ENCODE measurements at regions not wholly inside any gene's neighbourhood (a gene's known extent, or its start where the extent isn't known, plus 50 kb on each side); places are given as distances from the start of the nearest gene placed in this dataset.

- no peak for DNase-seq
- Histone ChIP-seq H3K4me2 (ENCODE audit: low read length) (no peak overlapping the region), H2BK5ac (ENCODE audit: low read length) (no peak overlapping the region), H3K9ac (ENCODE audit: low read length) (no peak overlapping the region), H4K5ac (ENCODE audit: low read length) (no peak overlapping the region), H4K8ac (ENCODE audit: low read depth, low read length) (no peak overlapping the region), H2AK5ac (ENCODE audit: low read length) (no peak overlapping the region), H3K4me3 (ENCODE audit: low read length) (no peak overlapping the region), H3K23ac (ENCODE audit: low read length) (no peak overlapping the region), H3K4ac (ENCODE audit: low read depth, low read length) (no peak overlapping the region), H3K18ac (ENCODE audit: low read length) (no peak overlapping the region), H2BK120ac (ENCODE audit: low read depth, low read length) (no peak overlapping the region), H3K4me1 (ENCODE audit: control insufficient read depth, low read depth, low read length) (no peaks in the 10 kb centered on the region), H3K27ac (ENCODE audit: low read depth, low read length) (no peak overlapping the region), H3K27me3 (ENCODE audit: insufficient read depth, low read length, poor library complexity) (no peaks in the 10 kb centered on the region), H3K56ac (ENCODE audit: low read length) (no peak overlapping the region), H2BK15ac (replicated peaks; ENCODE audit: low read depth) (no peak overlapping the region), H3K79me1 (ENCODE audit: low read length) (no peaks in the 10 kb centered on the region), H3K79me2 (ENCODE audit: control insufficient read depth, insufficient read depth, low read length) (no peaks in the 10 kb centered on the region), H3K36me3 (ENCODE audit: control insufficient read depth, insufficient read depth, low read length) (no peaks in the 10 kb centered on the region)
- WGBS (ENCODE audit: extremely low coverage, insufficient coverage, low lambda C conversion rate), result no CpG with 5 or more reads among the region's 6 CpGs
These were observed 79.0 kb upstream of the VGLL3 start for GRCh38 chr3:87069971-87070370.

GRCh38 chr3:87069021-87069420 lies 78.1 kb upstream of the VGLL3 start:
- H2BK15ac ChIP-seq (replicated peaks; ENCODE audit: low read depth), result no peak overlapping the region
- H2BK120ac ChIP-seq (ENCODE audit: low read depth, low read length), result no peak overlapping the region
- H2AK5ac ChIP-seq (ENCODE audit: low read length), result no peak overlapping the region
- no CpG with 5 or more reads among the region's 5 CpGs for WGBS (ENCODE audit: extremely low coverage, insufficient coverage, low lambda C conversion rate)
- no peaks in the 10 kb centered on the region for H3K4me1 ChIP-seq (ENCODE audit: control insufficient read depth, low read depth, low read length)
- no peaks in the 10 kb centered on the region for H3K79me1 ChIP-seq (ENCODE audit: low read length)
- H3K4me2 ChIP-seq (ENCODE audit: low read length), result no peak overlapping the region
- H3K9ac ChIP-seq (ENCODE audit: low read length), result no peak overlapping the region
- no peak overlapping the region for H3K4me3 ChIP-seq (ENCODE audit: low read length)
- no peak for DNase-seq
- H4K5ac ChIP-seq (ENCODE audit: low read length), result no peak overlapping the region
- no peaks in the 10 kb centered on the region for H3K27me3 ChIP-seq (ENCODE audit: insufficient read depth, low read length, poor library complexity)
- H3K4ac ChIP-seq (ENCODE audit: low read depth, low read length), result no peak overlapping the region
- H3K56ac ChIP-seq (ENCODE audit: low read length), result no peak overlapping the region
- H3K18ac ChIP-seq (ENCODE audit: low read length), result no peak overlapping the region
- no peak overlapping the region for H3K23ac ChIP-seq (ENCODE audit: low read length)
- H3K36me3 ChIP-seq (ENCODE audit: control insufficient read depth, insufficient read depth, low read length), result no peaks in the 10 kb centered on the region
- no peaks in the 10 kb centered on the region for H3K79me2 ChIP-seq (ENCODE audit: control insufficient read depth, insufficient read depth, low read length)
- H3K27ac ChIP-seq (ENCODE audit: low read depth, low read length), result no peak overlapping the region
- H4K8ac ChIP-seq (ENCODE audit: low read depth, low read length), result no peak overlapping the region
- no peak overlapping the region for H2BK5ac ChIP-seq (ENCODE audit: low read length)

DNA sequence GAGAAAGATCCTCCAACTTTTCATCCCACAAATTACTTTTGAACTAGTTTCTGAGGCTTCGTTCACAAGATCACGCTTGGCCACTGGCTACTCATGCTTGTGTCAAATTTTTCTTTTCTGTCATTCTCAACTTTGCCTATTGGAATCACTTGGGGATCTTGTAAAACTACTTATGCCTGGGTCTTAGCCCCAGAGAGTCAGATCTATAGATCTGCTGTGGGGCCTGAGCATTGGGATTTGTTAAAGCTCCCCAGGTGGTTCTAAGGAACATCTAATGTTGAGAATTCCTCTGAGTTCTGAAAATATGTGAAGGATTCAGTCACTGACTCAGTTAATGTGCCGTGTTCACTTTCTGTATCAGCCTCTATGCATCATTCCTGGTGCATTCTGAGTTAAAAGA lies 71.7 kb upstream of the VGLL3 start:
- H3K79me1 ChIP-seq (ENCODE audit: low read length), result no peaks in the 10 kb centered on the region
- no peak overlapping the region for H3K4me3 ChIP-seq (ENCODE audit: low read length)
- no peak overlapping the region for H2BK15ac ChIP-seq (replicated peaks; ENCODE audit: low read depth)
- no peak overlapping the region for H4K5ac ChIP-seq (ENCODE audit: low read length)
- H2BK120ac ChIP-seq (ENCODE audit: low read depth, low read length), result no peak overlapping the region
- H3K4me1 ChIP-seq (ENCODE audit: control insufficient read depth, low read depth, low read length), result no peaks in the 10 kb centered on the region
- no peak overlapping the region for H3K18ac ChIP-seq (ENCODE audit: low read length)
- H3K23ac ChIP-seq (ENCODE audit: low read length), result no peak overlapping the region
- H2AK5ac ChIP-seq (ENCODE audit: low read length), result no peak overlapping the region
- H3K4ac ChIP-seq (ENCODE audit: low read depth, low read length), result no peak overlapping the region
- H3K79me2 ChIP-seq (ENCODE audit: control insufficient read depth, insufficient read depth, low read length), result no peaks in the 10 kb centered on the region
- H3K27me3 ChIP-seq (ENCODE audit: insufficient read depth, low read length, poor library complexity), result no peaks in the 10 kb centered on the region
- DNase-seq, result peak; percentile 67
- H3K27ac ChIP-seq (ENCODE audit: low read depth, low read length), result no peak overlapping the region
- no peak overlapping the region for H3K4me2 ChIP-seq (ENCODE audit: low read length)
- H4K8ac ChIP-seq (ENCODE audit: low read depth, low read length), result no peak overlapping the region
- H3K56ac ChIP-seq (ENCODE audit: low read length), result no peak overlapping the region
- H2BK5ac ChIP-seq (ENCODE audit: low read length), result no peak overlapping the region
- no peaks in the 10 kb centered on the region for H3K36me3 ChIP-seq (ENCODE audit: control insufficient read depth, insufficient read depth, low read length)
- no CpG with 5 or more reads among the region's 3 CpGs for WGBS (ENCODE audit: extremely low coverage, insufficient coverage, low lambda C conversion rate)
- H3K9ac ChIP-seq (ENCODE audit: low read length), result no peak overlapping the region

GRCh38 chr3:87057474-87057873 lies 66.5 kb upstream of the VGLL3 start:
- Histone ChIP-seq H3K27ac (ENCODE audit: low read depth, low read length) (no peak overlapping the region), H2BK5ac (ENCODE audit: low read length) (no peak overlapping the region), H3K36me3 (ENCODE audit: control insufficient read depth, insufficient read depth, low read length) (no peaks in the 10 kb centered on the region), H2BK15ac (replicated peaks; ENCODE audit: low read depth) (no peak overlapping the region), H3K4me3 (ENCODE audit: low read length) (no peak overlapping the region), H3K23ac (ENCODE audit: low read length) (no peak overlapping the region), H3K4ac (ENCODE audit: low read depth, low read length) (no peak overlapping the region), H3K79me1 (ENCODE audit: low read length) (no peaks in the 10 kb centered on the region), H3K18ac (ENCODE audit: low read length) (no peak overlapping the region), H3K4me2 (ENCODE audit: low read length) (no peak overlapping the region), H3K9ac (ENCODE audit: low read length) (no peak overlapping the region), H4K8ac (ENCODE audit: low read depth, low read length) (no peak overlapping the region), H3K4me1 (ENCODE audit: control insufficient read depth, low read depth, low read length) (no peaks in the 10 kb centered on the region), H3K56ac (ENCODE audit: low read length) (no peak overlapping the region), H2BK120ac (ENCODE audit: low read depth, low read length) (no peak overlapping the region), H3K27me3 (ENCODE audit: insufficient read depth, low read length, poor library complexity) (no peaks in the 10 kb centered on the region), H3K79me2 (ENCODE audit: control insufficient read depth, insufficient read depth, low read length) (no peaks in the 10 kb centered on the region), H2AK5ac (ENCODE audit: low read length) (no peak overlapping the region), H4K5ac (ENCODE audit: low read length) (no peak overlapping the region)
- no CpG with 5 or more reads among the region's 1 CpG for WGBS (ENCODE audit: extremely low coverage, insufficient coverage, low lambda C conversion rate)
- DNase-seq, result no peak

DNA sequence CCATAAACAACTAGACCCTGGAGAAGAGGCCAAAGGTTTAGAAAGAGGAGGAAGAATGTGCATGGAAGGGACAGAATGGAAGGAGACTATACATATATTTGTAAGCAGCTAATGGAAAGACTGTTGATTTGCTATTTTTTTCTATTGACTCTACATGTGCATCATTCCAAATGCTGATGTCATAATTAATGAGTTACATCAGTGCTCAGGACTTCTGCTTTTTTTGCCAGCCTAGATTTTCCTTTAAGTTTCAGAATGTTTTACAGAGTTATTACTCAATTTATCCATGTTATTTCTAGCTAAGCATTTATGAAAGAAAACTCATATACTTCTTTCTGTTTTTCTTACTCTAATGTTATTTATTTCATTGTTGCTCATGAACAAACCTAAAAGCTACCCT lies 62.6 kb upstream of the VGLL3 start:
- Histone ChIP-seq H3K56ac (ENCODE audit: low read length) (no peak overlapping the region), H2BK120ac (ENCODE audit: low read depth, low read length) (no peak overlapping the region), H3K4ac (ENCODE audit: low read depth, low read length) (no peak overlapping the region)

GRCh38 chr3:87052499-87053260 lies 61.7 kb upstream of the VGLL3 start:
- no peak overlapping the region for H2AK5ac ChIP-seq (ENCODE audit: low read length)
- no peaks in the 10 kb centered on the region for H3K36me3 ChIP-seq (ENCODE audit: control insufficient read depth, insufficient read depth, low read length)
- H3K27me3 ChIP-seq (ENCODE audit: insufficient read depth, low read length, poor library complexity), result no peaks in the 10 kb centered on the region
- no peak overlapping the region for H3K9ac ChIP-seq (ENCODE audit: low read length)
- no peak overlapping the region for H2BK5ac ChIP-seq (ENCODE audit: low read length)
- H3K79me2 ChIP-seq (ENCODE audit: control insufficient read depth, insufficient read depth, low read length), result no peaks in the 10 kb centered on the region
- no CpG with 5 or more reads among the region's 37 CpGs for WGBS (ENCODE audit: extremely low coverage, insufficient coverage, low lambda C conversion rate)
- peak; percentile 12 for DNase-seq
- no peak overlapping the region for H4K8ac ChIP-seq (ENCODE audit: low read depth, low read length)
- H3K4me3 ChIP-seq (ENCODE audit: low read length), result no peak overlapping the region
- H4K5ac ChIP-seq (ENCODE audit: low read length), result no peak overlapping the region
- H3K4me2 ChIP-seq (ENCODE audit: low read length), result no peak overlapping the region
- H2BK15ac ChIP-seq (replicated peaks; ENCODE audit: low read depth), result no peak overlapping the region
- H3K23ac ChIP-seq (ENCODE audit: low read length), result no peak overlapping the region
- no peak overlapping the region for H3K18ac ChIP-seq (ENCODE audit: low read length)
- no peaks in the 10 kb centered on the region for H3K4me1 ChIP-seq (ENCODE audit: control insufficient read depth, low read depth, low read length)
- no peak overlapping the region for H3K56ac ChIP-seq (ENCODE audit: low read length)
- no peak overlapping the region for H2BK120ac ChIP-seq (ENCODE audit: low read depth, low read length)
- no peaks in the 10 kb centered on the region for H3K79me1 ChIP-seq (ENCODE audit: low read length)
- no peak overlapping the region for H3K4ac ChIP-seq (ENCODE audit: low read depth, low read length)
- H3K27ac ChIP-seq (ENCODE audit: low read depth, low read length), result no peak overlapping the region

More for the DNA sequence above, 62.6 kb upstream of the VGLL3 start:
- Histone ChIP-seq H3K36me3 (ENCODE audit: control insufficient read depth, insufficient read depth, low read length) (no peaks in the 10 kb centered on the region), H2AK5ac (ENCODE audit: low read length) (no peak overlapping the region), H3K27ac (ENCODE audit: low read depth, low read length) (no peak overlapping the region), H3K79me1 (ENCODE audit: low read length) (no peaks in the 10 kb centered on the region), H3K79me2 (ENCODE audit: control insufficient read depth, insufficient read depth, low read length) (no peaks in the 10 kb centered on the region), H3K18ac (ENCODE audit: low read length) (no peak overlapping the region), H3K4me2 (ENCODE audit: low read length) (no peak overlapping the region), H4K5ac (ENCODE audit: low read length) (no peak overlapping the region), H3K4me1 (ENCODE audit: control insufficient read depth, low read depth, low read length) (no peaks in the 10 kb centered on the region), H3K27me3 (ENCODE audit: insufficient read depth, low read length, poor library complexity) (no peaks in the 10 kb centered on the region), H3K4me3 (ENCODE audit: low read length) (no peak overlapping the region), H2BK5ac (ENCODE audit: low read length) (no peak overlapping the region), H2BK15ac (replicated peaks; ENCODE audit: low read depth) (no peak overlapping the region), H4K8ac (ENCODE audit: low read depth, low read length) (no peak overlapping the region), H3K9ac (ENCODE audit: low read length) (no peak overlapping the region), H3K23ac (ENCODE audit: low read length) (no peak overlapping the region)
- no peak for DNase-seq
